GM12891 (cell line): ENCODE measurements at regions not wholly inside any gene's neighbourhood (a gene's known extent, or its start where the extent isn't known, plus 50 kb on each side); places are given as distances from the start of the nearest gene placed in this dataset.

Source experiments
- POLR2A ChIP-seq: IDR thresholded peaks from 2 replicates; pipeline ENCODE4 v1.6.1; 2011; ENCODE audit warnings: low read depth, low read length, control low read depth
- POLR2AphosphoS5 ChIP-seq: IDR thresholded peaks from 2 replicates; pipeline ENCODE4 v1.6.1; 2011; ENCODE audit warnings: low read depth, low read length, control low read depth
- TAF1 ChIP-seq: IDR thresholded peaks from 2 replicates; pipeline ENCODE4 v1.6.1; 2011; ENCODE audit warnings: low read depth, low read length, control low read depth

DNA sequence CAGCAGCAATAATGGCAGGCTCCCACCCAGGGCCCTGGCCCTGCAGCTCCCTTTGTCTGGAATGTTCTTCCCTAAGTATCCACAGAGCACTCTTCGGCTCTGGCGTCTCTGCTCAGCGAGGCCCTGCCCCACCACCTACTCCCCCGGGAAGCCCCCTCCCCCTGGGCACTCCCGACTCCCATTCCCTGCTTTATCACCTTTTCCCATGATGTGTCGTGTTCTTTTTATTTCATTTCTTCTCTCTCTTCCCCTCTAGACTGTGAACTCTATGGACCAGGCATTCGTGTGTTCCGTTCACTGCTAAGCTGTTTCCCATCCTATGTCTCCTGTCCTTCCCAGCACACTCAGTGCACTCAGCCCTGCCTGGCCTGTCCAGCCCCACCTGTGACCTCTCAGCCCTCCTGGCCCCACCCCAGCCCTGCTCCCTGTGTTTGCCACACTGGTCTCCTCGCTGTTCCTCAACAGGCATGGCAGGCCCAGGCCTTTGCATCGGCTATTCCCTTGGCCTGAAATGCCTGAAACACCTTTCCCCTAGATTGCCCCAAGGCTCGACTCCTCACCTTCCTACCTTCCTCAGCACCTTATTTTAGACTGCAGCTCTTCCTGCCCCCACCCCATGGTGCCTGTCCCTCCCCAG, 107.4 kb downstream of the TPRA1 start:
- no peak for TF ChIP-seq POLR2A
- TF ChIP-seq TAF1: no peak
- TF ChIP-seq POLR2AphosphoS5: no peak
